Memory B cell (primary cell): ENCODE measurements at regions not wholly inside any gene's neighbourhood (a gene's known extent, or its start where the extent isn't known, plus 50 kb on each side); places are given as distances from the start of the nearest gene placed in this dataset.
A peak's percentile ranks its signal among the peaks of the same experiment; 100 is the strongest.

Source experiments
- ATAC-seq: fragments of 150-1000 bp; cut with Tn5 transposase; 2 replicates; pipeline ENCODE4 v1.10.0; 2021; ENCODE audit warnings: low read depth, mild to moderate bottlenecking, moderate library complexity
- DNase-seq, 2 donors: peaks; one replicate each; pipeline ENCODE4 v3.0.0; 2022; ENCODE audit warnings: low spot score in 2 of 2
- H3K27ac Mint-ChIP-seq: one replicate; pipeline ENCODE4 v1.8.0; 2022; ENCODE audit warnings: mild to moderate bottlenecking, moderate library complexity, mixed read lengths
- H3K27me3 Mint-ChIP-seq: one replicate; pipeline ENCODE4 v1.8.0; 2022; ENCODE audit warnings: mixed read lengths
- H3K36me3 Mint-ChIP-seq: one replicate; pipeline ENCODE4 v1.8.0; 2022; ENCODE audit warnings: mild to moderate bottlenecking, mixed read lengths
- H3K4me1 Mint-ChIP-seq: one replicate; pipeline ENCODE4 v1.8.0; 2022; ENCODE audit warnings: mixed read lengths
- H3K4me3 Mint-ChIP-seq: one replicate; pipeline ENCODE4 v1.8.0; 2022; ENCODE audit warnings: mild to moderate bottlenecking, moderate library complexity, mixed read lengths
- H3K9me3 Mint-ChIP-seq: one replicate; pipeline ENCODE4 v1.8.0; 2022; ENCODE audit warnings: mixed read lengths

- peaks cover 3% of the 10 kb centered on the region for H3K9me3 Mint-ChIP-seq
- peaks cover 7% of the 10 kb centered on the region for H3K4me1 Mint-ChIP-seq
- ATAC-seq, result no peak
- no peak overlapping the region for H3K27ac Mint-ChIP-seq
- peaks cover 38% of the 10 kb centered on the region for H3K36me3 Mint-ChIP-seq
- no peak for DNase-seq
- no peaks in the 10 kb centered on the region for H3K27me3 Mint-ChIP-seq
- no peak overlapping the region for H3K4me3 Mint-ChIP-seq
These were observed 83.4 kb downstream of the SYNE3 start for GRCh38 chr14:95433094-95433478.

- peaks cover 38% of the 10 kb centered on the region for H3K36me3 Mint-ChIP-seq
- H3K27ac Mint-ChIP-seq, result no peak overlapping the region
- H3K4me1 Mint-ChIP-seq, result peaks cover 5% of the 10 kb centered on the region
- no peak overlapping the region for H3K4me3 Mint-ChIP-seq
- H3K27me3 Mint-ChIP-seq, result no peaks in the 10 kb centered on the region
- peaks cover 3% of the 10 kb centered on the region for H3K9me3 Mint-ChIP-seq
- ATAC-seq (no peak), DNase-seq (no peak)
These were observed 84.0 kb downstream of the SYNE3 start for GRCh38 chr14:95432144-95433093.

- no peak overlapping the region for H3K27ac Mint-ChIP-seq
- H3K27me3 Mint-ChIP-seq, result no peaks in the 10 kb centered on the region
- no peak overlapping the region for H3K4me3 Mint-ChIP-seq
- ATAC-seq, result peak; percentile 62
- H3K4me1 Mint-ChIP-seq, result peaks cover 3% of the 10 kb centered on the region
- peak in 1 of 2 donors; percentile 25 for DNase-seq
- H3K9me3 Mint-ChIP-seq, result peaks cover 3% of the 10 kb centered on the region
- H3K36me3 Mint-ChIP-seq, result peaks cover 34% of the 10 kb centered on the region
These were observed 85.0 kb downstream of the SYNE3 start for GRCh38 chr14:95431199-95432143.

- no peak overlapping the region for H3K4me3 Mint-ChIP-seq
- H3K27me3 Mint-ChIP-seq, result no peaks in the 10 kb centered on the region
- ATAC-seq, result no peak
- H3K9me3 Mint-ChIP-seq, result no peaks in the 10 kb centered on the region
- H3K4me1 Mint-ChIP-seq, result peaks cover 3% of the 10 kb centered on the region
- no peak for DNase-seq
- peaks cover 21% of the 10 kb centered on the region for H3K36me3 Mint-ChIP-seq
- H3K27ac Mint-ChIP-seq, result no peak overlapping the region
These were observed 87.9 kb downstream of the SYNE3 start for GRCh38 chr14:95428557-95428956.

GRCh38 chr14:95426116-95426475 lies 90.4 kb downstream of the SYNE3 start:
- Mint-ChIP-seq H3K4me3 (no peak overlapping the region), H3K36me3 (peaks cover 33% of the 10 kb centered on the region), H3K27ac (no peak overlapping the region), H3K9me3 (peaks cover 2% of the 10 kb centered on the region), H3K27me3 (no peaks in the 10 kb centered on the region), H3K4me1 (peaks cover 3% of the 10 kb centered on the region)
- no peak for DNase-seq
- ATAC-seq, result no peak

GRCh38 chr14:95425369-95426115 lies 90.9 kb downstream of the SYNE3 start:
- DNase-seq, result no peak
- Mint-ChIP-seq H3K27ac (no peak overlapping the region), H3K27me3 (no peaks in the 10 kb centered on the region), H3K4me3 (no peak overlapping the region), H3K36me3 (peaks cover 38% of the 10 kb centered on the region), H3K9me3 (peaks cover 3% of the 10 kb centered on the region), H3K4me1 (peaks cover 3% of the 10 kb centered on the region)
- ATAC-seq, result no peak

GRCh38 chr14:95424529-95424928 lies 91.9 kb downstream of the SYNE3 start:
- peaks cover 5% of the 10 kb centered on the region for H3K9me3 Mint-ChIP-seq
- no peak overlapping the region for H3K27ac Mint-ChIP-seq
- ATAC-seq (no peak), DNase-seq (no peak)
- no peaks in the 10 kb centered on the region for H3K27me3 Mint-ChIP-seq
- H3K4me3 Mint-ChIP-seq, result no peak overlapping the region
- peaks cover 5% of the 10 kb centered on the region for H3K4me1 Mint-ChIP-seq
- H3K36me3 Mint-ChIP-seq, result peaks cover 44% of the 10 kb centered on the region

- no peak for DNase-seq
- peaks cover 5% of the 10 kb centered on the region for H3K9me3 Mint-ChIP-seq
- no peak for ATAC-seq
- peaks cover 54% of the 10 kb centered on the region for H3K36me3 Mint-ChIP-seq
- peak overlapping the region; percentile 21 for H3K27ac Mint-ChIP-seq
- peaks cover 2% of the 10 kb centered on the region for H3K4me1 Mint-ChIP-seq
- no peaks in the 10 kb centered on the region for H3K27me3 Mint-ChIP-seq
- no peak overlapping the region for H3K4me3 Mint-ChIP-seq
These were observed 94.7 kb downstream of the SYNE3 start for GRCh38 chr14:95421741-95422140.

- H3K9me3 Mint-ChIP-seq, result peaks cover 5% of the 10 kb centered on the region
- H3K27ac Mint-ChIP-seq, result no peak overlapping the region
- peaks cover 2% of the 10 kb centered on the region for H3K4me1 Mint-ChIP-seq
- peaks cover 53% of the 10 kb centered on the region for H3K36me3 Mint-ChIP-seq
- no peak overlapping the region for H3K4me3 Mint-ChIP-seq
- DNase-seq (no peak), ATAC-seq (no peak)
- no peaks in the 10 kb centered on the region for H3K27me3 Mint-ChIP-seq
These were observed 96.4 kb downstream of the SYNE3 start for GRCh38 chr14:95420060-95420459.

- no peak overlapping the region for H3K27ac Mint-ChIP-seq
These were observed 96.9 kb downstream of the SYNE3 start for GRCh38 chr14:95419569-95419968.

GRCh38 chr14:95418858-95419257 lies 97.6 kb downstream of the SYNE3 start:
- DNase-seq, result no peak
- H3K4me1 Mint-ChIP-seq, result peaks cover 2% of the 10 kb centered on the region
- H3K9me3 Mint-ChIP-seq, result peaks cover 5% of the 10 kb centered on the region
- no peak overlapping the region for H3K27ac Mint-ChIP-seq
- no peaks in the 10 kb centered on the region for H3K27me3 Mint-ChIP-seq
- peaks cover 49% of the 10 kb centered on the region for H3K36me3 Mint-ChIP-seq
- no peak overlapping the region for H3K4me3 Mint-ChIP-seq
- no peak for ATAC-seq

More at GRCh38 chr14:95419569-95419968, 96.9 kb downstream of the SYNE3 start:
- H3K4me3 Mint-ChIP-seq, result no peak overlapping the region
- ATAC-seq, result no peak
- DNase-seq, result no peak
- H3K36me3 Mint-ChIP-seq, result peaks cover 53% of the 10 kb centered on the region
- H3K4me1 Mint-ChIP-seq, result peaks cover 2% of the 10 kb centered on the region
- H3K9me3 Mint-ChIP-seq, result peaks cover 5% of the 10 kb centered on the region
- no peaks in the 10 kb centered on the region for H3K27me3 Mint-ChIP-seq

GRCh38 chr14:95417492-95417891 lies 97.8 kb upstream of the CLMN start:
- DNase-seq, result no peak
- Mint-ChIP-seq H3K36me3 (peaks cover 50% of the 10 kb centered on the region), H3K27me3 (no peaks in the 10 kb centered on the region), H3K9me3 (peaks cover 5% of the 10 kb centered on the region), H3K4me1 (peaks cover 2% of the 10 kb centered on the region), H3K27ac (no peak overlapping the region), H3K4me3 (no peak overlapping the region)
- no peak for ATAC-seq

- Mint-ChIP-seq H3K4me3 (no peak overlapping the region), H3K9me3 (peaks cover 3% of the 10 kb centered on the region)
These were observed 96.3 kb upstream of the CLMN start for GRCh38 chr14:95415993-95416392.

More at GRCh38 chr14:95415993-95416392, 96.3 kb upstream of the CLMN start:
- H3K4me1 Mint-ChIP-seq, result peaks cover 2% of the 10 kb centered on the region
- H3K27ac Mint-ChIP-seq, result no peak overlapping the region
- no peaks in the 10 kb centered on the region for H3K27me3 Mint-ChIP-seq
- H3K36me3 Mint-ChIP-seq, result peaks cover 46% of the 10 kb centered on the region
- DNase-seq, result no peak
- no peak for ATAC-seq
